ENCODE measurements at regions not wholly inside any gene's neighbourhood (a gene's known extent, or its start where the extent isn't known, plus 50 kb on each side); places are given as distances from the start of the nearest gene placed in this dataset.

DNA sequence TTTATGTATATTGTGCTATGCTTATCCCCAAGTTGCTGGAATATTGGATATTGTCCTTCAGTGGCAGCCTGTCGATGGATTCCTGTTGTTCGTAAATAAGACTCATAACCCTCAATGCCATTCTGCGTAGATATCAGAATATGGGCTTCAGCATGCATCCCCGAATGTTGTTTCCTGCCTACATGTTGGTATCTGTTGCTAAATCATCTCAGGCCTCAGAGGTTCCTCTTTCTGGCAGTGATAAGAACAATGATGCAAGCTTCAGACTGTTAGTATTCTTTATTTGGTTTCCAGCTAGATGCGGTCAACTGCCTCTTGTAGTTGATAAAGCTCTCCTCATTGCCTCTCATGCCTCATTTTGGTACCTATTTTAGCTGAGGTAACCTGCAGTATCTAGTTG lies 2082.6 kb downstream of the MRPL39 start:
- no peak for DNase-seq

DNA sequence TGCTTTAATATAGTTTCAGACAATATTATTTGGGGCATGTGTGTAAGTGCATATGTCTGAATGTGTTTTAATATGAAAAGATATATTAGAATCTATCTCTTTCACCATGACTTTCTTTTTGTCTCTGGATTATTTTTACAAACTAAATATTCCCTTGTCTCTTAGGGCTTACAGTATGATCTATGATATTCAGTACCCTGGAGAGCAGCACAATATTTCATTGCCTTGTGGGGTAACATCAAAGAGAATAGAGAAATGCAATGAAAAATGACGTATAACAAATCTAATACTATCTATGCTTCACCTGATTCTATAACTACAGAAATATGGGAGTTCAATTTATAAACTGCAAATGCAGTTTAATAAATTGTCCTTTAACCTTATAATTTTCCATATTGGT lies 2084.5 kb downstream of the MRPL39 start:
- no peak for DNase-seq

DNA sequence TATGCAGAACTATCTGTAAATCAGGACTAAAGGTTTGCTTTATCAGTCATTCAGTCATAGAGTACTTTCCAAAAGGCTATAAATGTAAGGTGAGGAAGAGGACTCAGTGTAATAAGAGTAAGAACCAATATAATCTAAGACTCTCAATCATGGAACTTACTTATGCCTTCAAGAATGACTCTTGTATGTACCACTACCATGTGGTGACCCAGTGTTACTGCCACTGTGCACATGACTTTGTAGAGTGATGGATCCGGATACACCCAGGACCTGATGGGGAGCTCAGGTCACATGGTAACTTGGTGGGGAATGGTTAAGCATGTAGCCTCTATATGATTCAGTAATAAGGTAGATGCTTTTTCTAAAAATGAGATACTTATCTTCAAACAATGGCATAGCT lies 2099.8 kb downstream of the MRPL39 start:
- DNase-seq: no peak

DNA sequence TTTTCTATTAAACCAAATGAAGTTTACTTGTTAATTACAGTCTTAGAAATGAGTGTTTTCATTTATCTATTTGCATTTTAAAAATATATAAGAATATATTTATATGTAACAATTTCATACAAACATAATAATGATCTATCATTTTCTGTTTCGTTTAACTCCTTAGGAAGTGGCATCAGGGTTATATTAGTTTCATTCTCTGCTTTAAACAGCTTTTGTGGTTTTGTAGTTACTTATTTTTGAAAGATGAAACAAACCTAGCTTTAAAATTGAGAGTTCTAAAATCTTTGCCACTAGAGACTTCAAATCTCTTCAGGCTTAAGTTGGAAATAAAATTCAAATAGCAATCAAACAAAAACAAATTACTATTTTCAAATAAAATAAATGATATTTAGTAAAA lies 2110.6 kb downstream of the MRPL39 start:
- no peak for DNase-seq

DNA sequence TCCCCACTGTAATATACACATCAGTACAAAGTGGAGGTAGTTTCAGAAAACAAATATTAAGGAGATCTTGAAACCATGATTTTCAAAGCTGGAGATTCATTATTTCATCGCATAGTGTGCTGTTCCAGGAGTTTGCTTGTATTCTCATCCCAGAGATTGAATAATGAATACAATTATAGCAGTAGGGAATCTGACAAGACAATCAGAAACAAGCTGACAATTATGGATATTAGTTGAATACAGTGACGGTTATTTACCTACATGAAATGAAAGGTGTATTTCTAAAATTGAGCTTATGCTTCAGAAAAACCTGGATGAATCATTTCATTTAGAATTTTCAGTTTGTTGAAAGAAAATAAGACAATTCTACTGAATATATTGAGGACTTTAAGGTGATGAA lies 2119.0 kb downstream of the MRPL39 start:
- DNase-seq: no peak

DNA sequence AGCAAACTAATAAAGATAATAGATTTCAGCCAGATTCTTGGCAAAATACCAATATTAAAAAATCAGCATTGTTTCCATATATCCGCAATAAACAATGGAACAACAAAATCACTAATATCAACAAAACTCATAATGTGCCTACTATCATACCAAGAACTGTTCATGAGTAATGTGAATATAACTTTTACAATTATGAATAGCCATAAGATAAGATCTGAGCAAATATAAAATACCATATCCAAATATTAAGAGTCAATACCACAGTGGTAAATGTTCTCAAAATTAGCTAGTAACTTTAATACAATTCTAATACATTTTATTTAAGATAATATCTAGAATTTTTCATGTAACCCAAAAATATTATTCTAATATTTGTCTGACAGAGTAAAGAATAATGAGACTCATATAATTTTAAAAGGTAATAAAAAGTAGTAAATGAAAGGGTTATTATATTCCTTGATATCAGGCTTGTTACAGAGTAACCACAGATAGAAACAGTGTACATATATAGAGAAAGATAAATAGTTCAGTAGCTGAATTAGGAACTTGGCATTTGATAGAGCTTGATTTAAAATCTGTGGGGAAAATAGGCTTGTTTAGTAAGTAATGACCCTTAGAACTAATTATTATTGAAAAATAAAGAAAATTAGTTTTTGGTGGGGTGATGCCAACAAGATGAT lies 2126.6 kb downstream of the MRPL39 start:
- no peak for DNase-seq

DNA sequence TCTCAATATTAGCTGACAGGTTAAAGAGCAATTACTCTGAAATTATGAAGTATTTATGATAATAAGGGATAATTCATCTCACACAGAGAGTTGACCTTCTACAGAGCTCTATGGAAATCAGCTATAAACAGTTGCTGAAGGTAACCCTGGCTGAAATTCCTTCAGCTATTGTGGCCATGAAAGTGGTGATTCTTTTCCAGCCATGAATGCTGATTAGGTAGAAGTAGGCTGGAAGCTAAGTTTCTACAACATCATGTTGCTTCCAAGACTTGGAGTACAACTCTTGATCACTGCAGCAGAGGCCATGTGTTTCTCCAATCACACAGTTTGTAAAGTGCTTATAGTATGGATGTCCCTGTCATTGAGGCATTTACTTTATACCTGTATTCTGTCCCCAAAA lies 2128.9 kb downstream of the MRPL39 start:
- no peak for DNase-seq

DNA sequence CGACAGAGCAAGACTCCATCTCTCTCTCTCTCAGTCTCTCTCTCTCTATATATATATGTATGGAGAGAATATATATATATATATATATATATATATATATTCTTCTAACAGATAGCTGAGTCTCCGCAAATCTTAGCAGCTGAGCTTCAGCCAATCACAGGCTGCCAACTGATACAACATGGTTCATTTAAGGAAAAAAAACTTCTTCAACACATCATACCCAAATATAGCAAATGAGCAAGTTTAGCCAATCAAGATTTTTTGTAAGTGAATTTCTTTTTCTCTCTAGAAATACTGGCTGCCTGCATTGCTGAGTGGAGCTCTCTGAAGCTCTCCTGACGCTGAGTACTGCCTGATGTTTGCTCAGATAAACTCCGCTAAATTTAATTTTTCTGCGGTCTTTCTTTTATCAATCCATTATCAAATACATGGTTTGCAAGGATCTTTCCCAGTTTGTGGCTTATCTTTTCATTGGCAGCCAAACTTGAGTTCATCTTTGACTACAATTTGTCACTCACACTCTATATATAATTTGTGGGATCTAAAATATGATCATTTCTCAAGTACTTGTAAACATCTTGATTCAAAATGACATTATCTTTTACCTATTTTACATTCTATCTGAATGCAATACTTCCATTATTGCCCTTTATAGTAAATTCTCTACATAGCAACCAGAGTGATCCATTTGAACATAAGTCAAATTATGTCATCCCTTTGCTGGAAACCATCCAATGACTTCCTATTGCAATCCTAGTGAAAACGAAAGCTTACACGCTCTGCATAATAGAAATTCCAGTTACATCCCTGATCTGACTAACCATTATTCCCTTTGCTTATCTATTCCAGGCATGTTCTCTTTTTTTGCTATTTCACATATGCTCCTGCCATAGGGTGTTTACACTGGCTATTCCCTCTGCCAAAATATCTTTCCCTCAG lies 2131.7 kb downstream of the MRPL39 start:
- no peak for DNase-seq

DNA sequence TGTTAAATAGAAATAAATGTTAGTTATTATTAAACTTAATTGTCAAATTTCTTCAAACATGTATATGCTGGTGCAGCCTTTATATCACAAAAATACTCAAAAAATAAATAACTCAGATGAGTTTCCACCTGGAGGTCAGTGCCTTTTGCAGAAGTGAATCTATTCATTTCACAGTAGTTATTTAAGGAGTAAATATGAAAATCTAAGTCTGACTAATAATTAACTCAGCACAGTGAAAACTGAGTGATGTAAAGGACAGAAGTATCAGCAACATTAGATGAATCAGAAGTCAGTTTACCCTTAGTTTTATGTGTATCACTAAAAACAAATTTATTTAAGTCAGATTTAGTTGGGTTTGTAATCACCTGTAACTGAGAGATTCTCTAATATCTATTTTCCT lies 2135.4 kb downstream of the MRPL39 start:
- DNase-seq: no peak

DNA sequence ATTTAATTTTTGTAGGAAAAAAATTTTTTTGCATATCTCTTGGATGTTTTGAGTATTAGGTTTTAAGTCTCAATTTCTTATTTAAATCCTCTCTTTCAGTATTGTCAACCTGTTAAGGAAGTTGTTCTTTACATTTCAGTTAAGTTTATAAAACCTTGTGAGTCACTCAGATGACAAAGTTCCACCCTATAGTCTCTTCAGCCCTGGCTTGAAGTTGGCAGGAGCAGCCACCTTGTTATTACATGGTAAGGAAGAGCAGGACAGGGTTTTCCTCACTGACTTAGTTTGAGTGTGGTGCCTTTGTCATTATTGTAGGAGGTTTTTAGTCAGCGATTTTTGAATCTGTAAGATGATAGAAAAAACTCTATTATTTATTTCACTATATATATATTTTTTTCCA lies 2143.9 kb downstream of the MRPL39 start:
- DNase-seq: no peak

DNA sequence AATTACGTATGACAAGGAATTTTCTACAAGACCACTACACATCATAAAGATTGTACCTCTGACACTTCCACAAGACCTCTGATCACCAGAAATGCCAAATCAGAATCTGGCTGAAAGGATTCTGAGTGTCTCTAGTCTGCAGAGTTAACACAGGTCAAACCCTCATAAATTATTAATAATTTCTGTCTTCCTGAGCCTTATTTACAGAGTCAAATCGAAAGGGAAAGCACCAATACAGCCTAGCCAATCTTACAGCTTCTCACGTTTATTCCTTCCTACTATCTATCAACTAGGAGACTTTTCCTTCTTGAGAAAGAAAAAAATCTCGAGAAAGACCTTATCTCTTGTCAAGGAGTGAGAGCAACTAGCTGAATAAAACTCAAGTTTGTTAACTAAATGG lies 2151.6 kb downstream of the MRPL39 start:
- DNase-seq: no peak

DNA sequence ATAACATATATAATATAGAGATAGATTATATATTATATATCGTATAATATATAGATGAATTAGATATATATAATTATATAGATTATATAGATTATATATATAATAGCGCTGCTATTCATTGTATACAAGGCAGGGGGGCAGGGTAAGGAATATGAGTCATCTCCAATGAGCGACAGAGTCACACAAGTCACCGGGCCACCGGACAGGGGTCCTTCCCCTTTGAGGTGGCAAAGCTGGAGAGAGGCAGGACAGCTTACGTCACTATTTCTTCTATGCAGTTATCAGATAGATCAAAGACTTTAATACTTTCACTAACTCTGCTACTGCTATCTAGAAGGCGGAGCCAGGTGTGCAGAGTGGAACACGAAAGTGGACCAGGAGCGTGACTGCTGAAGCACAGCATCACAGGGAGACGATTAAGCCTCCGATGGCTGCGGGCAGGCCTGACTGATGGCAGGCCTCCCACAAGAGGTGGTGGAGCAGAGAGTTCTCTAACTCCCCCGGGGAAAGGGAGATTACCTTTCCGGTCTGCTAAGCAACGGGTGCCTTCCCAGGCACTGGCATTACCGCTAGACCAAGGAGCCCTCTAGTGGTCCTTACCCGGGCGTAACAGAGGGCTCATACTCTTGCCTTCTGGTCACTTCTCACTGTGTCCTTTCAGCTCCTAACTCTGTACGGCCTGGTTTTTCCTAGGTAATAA lies 2154.7 kb downstream of the MRPL39 start:
- no peak for DNase-seq

DNA sequence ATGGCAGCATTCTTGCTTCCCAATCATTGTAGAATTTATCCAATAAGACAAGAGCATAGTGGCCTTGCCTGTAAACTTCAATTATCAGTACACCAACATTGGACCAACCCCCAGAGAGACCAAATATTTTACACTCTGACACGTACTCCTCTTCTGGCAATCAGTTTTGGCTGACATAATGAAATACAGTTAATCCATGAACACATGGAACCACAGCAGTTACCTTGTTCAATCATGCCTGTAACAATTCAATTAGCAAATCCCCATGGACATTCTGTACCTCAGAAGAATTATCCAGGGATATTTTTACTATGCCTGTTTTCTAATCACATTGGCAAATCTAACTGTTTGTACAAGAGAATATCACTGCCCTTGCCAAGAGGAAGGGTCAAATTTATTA lies 2162.0 kb downstream of the MRPL39 start:
- DNase-seq: no peak

DNA sequence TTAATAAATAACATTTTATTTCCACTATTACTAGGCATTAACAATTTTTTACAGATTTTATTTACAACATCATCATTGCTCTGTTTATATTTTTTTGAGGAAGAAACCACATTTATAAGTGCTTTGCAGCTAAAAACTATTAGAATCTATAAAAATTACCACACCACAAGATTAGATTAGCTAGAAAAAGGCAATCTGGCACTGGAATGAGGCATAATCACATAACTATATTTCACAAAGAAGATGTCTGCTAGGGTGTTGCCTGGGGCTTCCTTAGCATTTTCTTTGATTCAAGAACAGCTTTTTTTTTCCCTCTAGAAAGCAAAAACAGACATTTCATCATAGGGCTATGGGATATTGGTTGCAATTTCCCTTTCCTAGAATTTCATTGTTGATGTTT lies 2169.2 kb downstream of the MRPL39 start:
- no peak for DNase-seq

DNA sequence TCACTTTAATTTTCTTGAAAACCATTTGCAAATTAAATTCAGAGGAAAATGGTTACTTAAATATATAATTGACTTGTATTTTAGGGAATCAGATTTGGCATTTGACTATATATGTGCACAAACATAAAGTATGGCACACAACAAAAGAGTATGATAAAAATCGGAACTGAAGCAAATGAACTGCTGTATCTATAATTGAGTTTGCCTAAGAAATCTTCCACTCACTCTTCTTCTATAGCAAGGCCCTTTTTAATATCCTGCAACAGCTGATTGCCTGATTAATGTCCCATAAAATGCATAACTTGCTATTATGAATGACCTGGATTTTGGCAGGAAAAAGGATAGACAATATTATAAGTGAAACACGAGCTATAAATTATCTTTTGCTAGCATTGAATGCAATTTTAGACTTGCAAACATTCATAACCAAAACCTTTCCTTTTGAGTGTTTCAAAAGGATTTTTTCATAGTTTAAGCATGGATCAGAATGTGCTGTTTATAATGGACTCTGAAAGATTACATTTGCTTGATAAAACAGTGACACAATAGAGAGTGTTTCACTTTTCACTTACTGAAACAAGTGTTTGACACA lies 2204.3 kb downstream of the MRPL39 start:
- no peak for DNase-seq

DNA sequence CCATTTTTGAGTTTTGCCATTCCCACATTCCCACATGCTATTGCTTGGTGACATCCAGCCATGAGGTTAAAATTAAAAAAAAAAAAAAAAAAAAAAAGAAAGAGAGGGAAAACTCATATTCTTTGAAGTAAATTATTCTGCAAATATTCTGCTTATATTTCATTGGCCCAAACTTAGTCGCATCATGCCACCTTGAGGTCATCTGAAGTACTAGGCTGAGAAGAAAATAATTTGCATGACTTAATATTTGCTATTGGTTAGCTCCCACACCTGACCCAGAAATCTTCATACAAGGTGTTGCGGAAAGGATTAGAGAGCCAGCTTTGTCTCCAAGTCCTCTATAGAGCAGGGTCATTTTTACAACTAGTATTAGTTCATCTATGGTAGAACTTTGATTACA lies 2206.0 kb downstream of the MRPL39 start:
- no peak for DNase-seq

DNA sequence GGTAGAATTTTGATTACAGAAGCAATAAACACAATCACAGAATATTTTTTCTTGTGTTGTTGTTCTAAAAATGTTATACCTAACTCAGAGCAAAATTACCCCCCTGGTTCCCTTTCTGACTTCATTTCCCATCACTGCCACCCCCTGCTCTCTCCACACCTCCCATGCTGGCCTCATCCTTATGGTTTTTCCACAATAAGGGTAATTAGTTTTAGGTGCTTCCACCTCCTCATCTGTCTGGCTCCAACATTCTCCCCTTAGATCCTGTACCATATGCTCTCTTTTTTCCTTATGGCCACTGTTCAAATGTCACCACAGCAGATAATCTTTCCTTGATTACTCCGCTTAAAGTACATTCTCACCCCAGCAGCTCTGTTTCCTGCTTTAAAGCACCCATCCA lies 2208.6 kb downstream of the MRPL39 start:
- no peak for DNase-seq

DNA sequence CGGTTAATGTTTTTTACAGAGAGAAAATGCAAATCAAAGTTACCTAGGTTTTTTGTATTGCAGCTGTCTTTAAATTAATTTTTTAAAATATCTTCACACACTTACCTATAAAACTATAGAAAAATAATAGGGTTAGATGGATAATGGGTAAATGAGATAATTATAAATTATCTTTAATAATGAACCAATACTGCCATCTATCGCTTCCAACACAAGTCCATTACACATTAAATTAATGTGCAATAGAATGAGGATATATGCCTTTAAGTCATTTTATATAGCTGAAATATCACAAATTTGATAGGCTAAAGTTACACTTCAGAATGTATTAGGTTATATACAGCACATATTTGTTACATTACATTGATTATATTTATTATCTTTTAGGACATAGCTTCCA lies 2212.8 kb downstream of the MRPL39 start:
- DNase-seq: no peak

DNA sequence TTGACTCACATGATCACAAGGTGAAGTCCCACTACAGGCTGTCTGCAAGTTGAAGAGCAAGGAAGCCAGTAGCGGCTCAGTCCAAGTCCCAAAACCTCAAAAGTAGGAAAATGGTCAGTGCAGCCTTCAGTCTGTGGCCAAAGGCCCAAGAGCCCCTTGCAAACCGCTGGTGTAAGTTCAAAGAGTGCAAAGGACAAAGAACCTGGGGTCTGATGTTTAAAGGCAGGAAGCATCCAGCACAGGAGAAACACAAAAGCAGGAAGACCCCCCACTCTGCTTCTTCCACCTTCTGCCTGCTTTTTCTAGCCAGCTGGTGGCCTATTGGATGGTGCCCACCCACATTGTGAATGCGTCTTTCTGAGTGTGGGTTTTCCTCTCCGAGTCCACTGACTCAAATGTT lies 2222.6 kb downstream of the MRPL39 start:
- DNase-seq: no peak

DNA sequence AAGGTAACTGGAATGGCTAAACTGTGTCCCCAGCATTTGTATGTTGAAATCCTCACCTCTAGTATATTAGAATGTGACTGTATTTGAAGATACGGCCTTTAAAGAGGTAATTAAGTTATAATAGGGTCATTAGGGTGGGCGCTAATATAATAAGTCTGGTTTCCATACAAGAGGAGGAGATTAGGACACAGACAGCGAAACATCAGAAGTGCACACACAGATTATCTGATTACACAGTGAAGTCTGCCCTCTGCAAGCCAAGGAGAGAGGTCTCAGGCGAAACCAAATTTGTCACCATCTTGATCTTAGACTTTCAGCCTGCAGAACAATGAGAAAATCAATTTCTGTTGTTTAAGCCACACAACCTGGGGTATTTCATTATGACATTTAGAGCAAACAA lies 2233.1 kb downstream of the MRPL39 start:
- no peak for DNase-seq

DNA sequence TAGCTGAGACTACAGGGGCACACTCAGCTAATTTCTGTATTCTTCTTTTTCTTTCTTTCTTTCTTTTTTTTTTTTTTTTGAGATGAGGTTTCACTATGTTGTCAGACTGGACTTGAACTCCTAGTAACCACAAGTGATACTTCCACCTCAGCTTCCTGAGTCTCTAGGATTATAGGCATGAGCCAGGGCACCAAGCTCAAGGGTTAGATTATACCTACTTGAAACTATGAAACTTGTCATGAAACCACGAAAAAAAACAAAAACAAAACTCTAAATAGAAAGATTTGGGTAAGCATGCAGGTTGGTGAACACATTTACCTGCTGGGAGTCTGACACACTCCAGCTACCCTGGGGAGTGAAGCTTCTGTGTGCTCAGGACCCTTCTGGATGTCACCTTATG lies 2250.4 kb downstream of the MRPL39 start:
- DNase-seq: no peak

DNA sequence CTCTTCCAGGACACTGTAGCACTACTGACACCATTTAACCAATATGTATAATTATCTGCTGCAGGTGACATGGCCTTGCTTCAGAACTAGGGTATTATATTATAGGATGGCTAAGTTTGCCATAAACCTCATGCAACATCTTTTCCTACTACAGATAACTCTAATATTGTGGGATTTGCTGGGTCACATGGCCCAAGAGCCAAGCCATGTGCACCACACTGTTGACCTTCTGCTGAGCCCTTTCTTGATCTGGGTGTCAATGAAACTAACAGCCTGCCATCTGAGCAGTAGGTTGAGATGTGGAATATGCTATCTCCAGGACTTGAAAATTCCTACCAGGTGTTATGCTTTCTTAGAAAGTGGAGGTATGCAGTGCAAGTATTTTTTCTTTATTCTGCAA lies 2291.1 kb downstream of the MRPL39 start:
- DNase-seq: no peak

Data from anterior cingulate cortex (tissue), 58 donors.